Thymus (tissue), 11 donors: ENCODE measurements at regions not wholly inside any gene's neighbourhood (a gene's known extent, or its start where the extent isn't known, plus 50 kb on each side); places are given as distances from the start of the nearest gene placed in this dataset.

Source experiments
- DNase-seq, 9 donors: peaks; one replicate each; pipeline ENCODE4 v3.0.0-alpha.2; 2013; ENCODE audit warnings: low spot score in 9 of 9, low read depth in 6 of 9, missing footprints in 1 of 9
- H3K27ac ChIP-seq, 2 donors: one replicate each; pipeline ENCODE4 v1.5.1; 2013; ENCODE audit warnings: control low read depth in 1 of 2, low read depth in 1 of 2, low read length in 1 of 2, mild to moderate bottlenecking in 1 of 2, moderate library complexity in 1 of 2
- H3K27me3 ChIP-seq, 2 donors: one replicate each; pipeline ENCODE4 v1.5.1; 2013; ENCODE audit warnings: low read length in 1 of 2; ENCODE audit not compliant: control insufficient read depth in 2 of 2, insufficient read depth in 1 of 2
- H3K36me3 ChIP-seq, 2 donors: one replicate each; pipeline ENCODE4 v1.5.1; 2013; ENCODE audit warnings: low read length in 1 of 2, mild to moderate bottlenecking in 1 of 2, moderate library complexity in 1 of 2; ENCODE audit not compliant: control insufficient read depth in 2 of 2, insufficient read depth in 2 of 2
- H3K4me1 ChIP-seq, 2 donors: one replicate each; pipeline ENCODE4 v1.5.1; 2013; ENCODE audit warnings: low read length in 2 of 2; ENCODE audit not compliant: control insufficient read depth in 2 of 2, insufficient read depth in 2 of 2
- H3K4me3 ChIP-seq, 2 donors: one replicate each; pipeline ENCODE4 v1.5.1; 2013; ENCODE audit warnings: low read length in 2 of 2, control low read depth in 1 of 2, mild to moderate bottlenecking in 1 of 2
- H3K9me3 ChIP-seq, 2 donors: one replicate each; pipeline ENCODE4 v1.5.1; 2013; ENCODE audit warnings: low read length in 1 of 2, mild to moderate bottlenecking in 1 of 2; ENCODE audit not compliant: control insufficient read depth in 2 of 2, insufficient read depth in 1 of 2
- WGBS: extraction: QIAGEN DNeasy Blood & Tissue Kit; methylation state at CpG from one replicate; pipeline ENCODE4 v1.1.7; 2013; 5-methylcytosine and 5-hydroxymethylcytosine counted together
- donor health status: healthy.

DNA sequence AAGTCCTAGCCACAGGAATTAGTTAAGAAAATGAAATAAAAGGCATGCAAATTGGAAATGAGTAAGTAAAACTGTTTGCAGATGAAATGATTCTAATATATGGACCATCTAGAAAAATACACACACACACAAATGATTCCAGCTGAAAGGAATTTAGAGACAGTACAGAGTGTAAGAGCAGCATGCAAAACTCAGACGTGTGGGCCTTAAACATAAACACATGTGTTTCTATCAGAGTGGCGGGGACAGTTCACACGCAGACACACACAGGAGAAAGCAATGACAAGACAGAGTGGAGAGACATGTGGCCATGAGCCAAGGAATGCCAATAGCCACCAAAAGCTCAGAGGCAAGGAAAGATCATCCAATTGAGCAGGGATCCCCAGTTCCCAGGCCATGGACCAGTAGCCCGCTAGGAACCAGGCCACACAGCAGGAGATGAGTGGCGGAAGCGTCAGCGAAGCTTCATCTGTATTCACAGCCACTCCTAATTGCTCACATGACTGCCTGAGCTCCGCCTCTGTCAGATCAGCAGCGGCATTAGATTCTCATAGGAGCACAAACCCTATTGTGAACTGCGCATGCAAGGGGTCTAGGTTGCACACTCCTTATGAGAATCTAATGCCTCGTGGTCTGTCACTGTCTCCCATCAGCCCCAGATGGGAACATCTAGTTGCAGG lies 155.4 kb downstream of the ARL4C start:
- H3K27me3 ChIP-seq = no peaks in the 10 kb centered on the region
- H3K4me3 ChIP-seq = no peak overlapping the region
- no peaks in the 10 kb centered on the region for H3K36me3 ChIP-seq
- H3K9me3 ChIP-seq = peaks cover 0 to 9% of the 10 kb centered on the region in 2 donors
- H3K4me1 ChIP-seq = peaks cover 0 to under 1% of the 10 kb centered on the region in 2 donors
- 98% methylated on average over 11 of the region's 11 CpGs for WGBS
- no peak for DNase-seq
- H3K27ac ChIP-seq = no peak overlapping the region

DNA sequence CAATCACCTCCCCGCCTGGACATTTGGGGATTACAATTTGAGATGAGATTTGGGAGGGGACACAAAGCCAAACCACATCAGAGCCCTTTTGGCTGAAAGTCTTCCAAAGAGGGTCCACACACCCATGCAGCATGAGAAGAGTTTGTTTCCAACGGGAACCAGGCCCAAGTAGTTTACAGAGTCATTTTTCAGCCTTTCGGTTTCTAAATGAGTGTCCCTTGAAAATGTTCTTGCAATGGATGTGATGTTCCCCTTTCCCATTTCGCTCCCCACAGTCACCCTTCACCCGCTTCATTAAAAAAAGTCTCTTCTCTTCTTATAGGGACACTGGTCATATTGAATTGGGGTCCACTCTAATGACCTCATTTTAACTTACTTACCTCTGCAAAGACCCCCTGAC lies 157.4 kb downstream of the ARL4C start:
- WGBS = 98% methylated on average over 5 of the region's 5 CpGs
- Histone ChIP-seq H3K4me1 (peaks cover 6 to 11% of the 10 kb centered on the region in 2 donors), H3K36me3 (no peaks in the 10 kb centered on the region), H3K9me3 (peaks cover 0 to 9% of the 10 kb centered on the region in 2 donors), H3K4me3 (no peak overlapping the region), H3K27ac (no peak overlapping the region), H3K27me3 (peaks cover 0 to 2% of the 10 kb centered on the region in 2 donors)
- DNase-seq = no peak

DNA sequence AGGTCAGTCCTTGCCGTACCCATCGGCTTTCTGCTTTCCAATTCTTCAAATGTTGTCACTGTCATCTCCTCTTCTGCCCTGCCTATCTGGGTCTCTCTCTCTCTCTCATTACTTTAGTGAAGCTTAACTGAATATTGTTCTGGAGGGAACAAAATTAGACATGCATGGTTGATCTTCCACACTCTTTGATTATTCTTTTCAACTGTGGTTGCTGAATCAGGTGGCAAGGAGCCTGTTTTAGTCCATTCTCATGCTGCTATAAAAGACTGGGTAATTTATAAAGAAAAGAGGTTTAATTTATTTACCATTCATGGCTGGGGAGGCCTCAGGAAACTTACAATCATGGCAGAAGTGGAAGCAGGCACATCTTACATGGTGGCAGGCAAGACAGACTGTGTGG lies 157.9 kb downstream of the ARL4C start:
- H3K9me3 ChIP-seq = peaks cover 0 to 9% of the 10 kb centered on the region in 2 donors
- no peak overlapping the region for H3K27ac ChIP-seq
- H3K27me3 ChIP-seq = peaks cover 0 to 2% of the 10 kb centered on the region in 2 donors
- no peak overlapping the region for H3K4me3 ChIP-seq
- peaks cover 6 to 14% of the 10 kb centered on the region in 2 donors for H3K4me1 ChIP-seq
- DNase-seq = no peak
- H3K36me3 ChIP-seq = no peaks in the 10 kb centered on the region
- 97% methylated on average over 2 of the region's 2 CpGs for WGBS

DNA sequence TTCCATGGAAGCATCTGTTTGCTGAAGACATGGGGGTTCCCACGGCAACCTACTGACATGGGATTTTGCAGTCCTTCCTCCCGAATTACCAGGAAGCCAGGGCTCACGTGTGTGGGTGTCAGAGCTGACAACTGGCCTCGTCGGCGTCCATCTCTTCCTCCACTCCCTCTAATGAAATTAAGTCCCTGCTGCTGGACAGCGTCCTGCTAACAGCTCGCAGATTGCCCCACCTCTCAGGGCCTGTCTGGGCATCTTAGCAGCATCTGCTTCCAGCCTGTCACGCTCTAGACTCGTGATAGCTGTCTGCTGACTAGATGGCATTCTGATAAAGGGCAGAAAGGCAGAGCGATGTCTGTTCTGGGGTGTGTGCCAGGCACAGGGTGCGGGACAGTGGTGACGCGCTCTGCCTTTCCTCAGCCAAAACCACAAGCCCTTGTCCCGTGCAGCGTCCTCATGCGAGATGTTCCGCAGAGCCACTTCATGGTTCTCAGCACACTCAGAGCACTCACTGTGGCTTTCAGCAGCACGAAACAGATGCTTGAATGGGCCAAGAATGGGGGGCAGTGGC lies 161.1 kb downstream of the ARL4C start:
- 29% methylated on average over 19 of the region's 19 CpGs for WGBS
- peak in 3 of 9 donors; percentile 13 to 59 (median 29) for DNase-seq
- no peak overlapping the region for H3K4me3 ChIP-seq
- peaks cover 0 to 9% of the 10 kb centered on the region in 2 donors for H3K9me3 ChIP-seq
- H3K4me1 ChIP-seq = peaks cover 6 to 19% of the 10 kb centered on the region in 2 donors
- peak overlapping the region in 1 of 2 donors; percentile 70 for H3K27ac ChIP-seq
- peaks cover 0 to 2% of the 10 kb centered on the region in 2 donors for H3K27me3 ChIP-seq
- H3K36me3 ChIP-seq = no peaks in the 10 kb centered on the region

DNA sequence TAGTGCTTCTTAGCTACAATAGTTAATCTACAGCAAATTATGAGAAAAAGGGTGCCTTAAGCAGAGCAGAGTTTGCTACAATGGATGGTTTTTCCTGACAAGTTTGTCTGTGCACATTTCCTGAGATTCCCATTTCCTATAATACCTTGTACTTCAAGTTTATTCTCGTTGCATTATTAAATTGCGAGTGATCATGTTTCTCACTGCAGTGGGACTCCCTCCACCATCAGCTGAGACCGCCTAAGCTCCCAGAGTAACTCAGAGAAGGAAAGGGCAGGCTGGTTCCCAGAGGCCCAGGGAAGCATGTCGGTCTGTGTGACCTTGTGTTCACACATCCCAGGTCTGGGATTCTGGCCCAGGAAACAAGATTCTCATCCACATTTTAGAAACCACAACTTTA lies 162.1 kb downstream of the ARL4C start:
- Histone ChIP-seq H3K27ac (peak overlapping the region; percentile 69 to 70), H3K27me3 (peaks cover 0 to 2% of the 10 kb centered on the region in 2 donors), H3K36me3 (no peaks in the 10 kb centered on the region), H3K4me1 (peaks cover 6 to 19% of the 10 kb centered on the region in 2 donors), H3K4me3 (no peak overlapping the region), H3K9me3 (peaks cover 0 to 9% of the 10 kb centered on the region in 2 donors)
- DNase-seq = no peak
- 95% methylated on average over 4 of the region's 4 CpGs for WGBS

DNA sequence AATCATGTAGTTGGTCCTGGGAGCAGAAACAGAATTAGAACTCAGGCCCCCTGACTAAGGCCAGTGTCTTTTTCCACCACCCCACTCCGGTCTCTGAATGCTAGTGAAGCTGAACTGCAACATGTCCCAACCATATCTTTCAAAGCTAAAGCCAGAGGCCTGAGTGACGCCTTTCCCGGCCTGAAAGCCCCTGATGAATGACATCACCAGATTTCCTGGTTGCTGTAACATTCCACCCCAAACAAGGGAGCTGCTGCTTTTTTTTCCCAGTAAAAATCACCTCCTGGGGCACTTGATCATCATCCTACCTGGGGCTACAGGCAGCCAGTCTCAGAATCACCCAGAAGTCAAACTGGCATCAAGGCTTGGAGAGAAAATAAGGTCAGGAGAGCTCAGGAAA lies 162.7 kb downstream of the ARL4C start:
- no peak overlapping the region for H3K4me3 ChIP-seq
- DNase-seq = no peak
- H3K27me3 ChIP-seq = peaks cover 0 to 2% of the 10 kb centered on the region in 2 donors
- peak overlapping the region; percentile 70 to 75 for H3K27ac ChIP-seq
- peaks cover 0 to 6% of the 10 kb centered on the region in 2 donors for H3K9me3 ChIP-seq
- WGBS = 91% methylated on average over 3 of the region's 3 CpGs
- no peaks in the 10 kb centered on the region for H3K36me3 ChIP-seq
- H3K4me1 ChIP-seq = peaks cover 6 to 19% of the 10 kb centered on the region in 2 donors

DNA sequence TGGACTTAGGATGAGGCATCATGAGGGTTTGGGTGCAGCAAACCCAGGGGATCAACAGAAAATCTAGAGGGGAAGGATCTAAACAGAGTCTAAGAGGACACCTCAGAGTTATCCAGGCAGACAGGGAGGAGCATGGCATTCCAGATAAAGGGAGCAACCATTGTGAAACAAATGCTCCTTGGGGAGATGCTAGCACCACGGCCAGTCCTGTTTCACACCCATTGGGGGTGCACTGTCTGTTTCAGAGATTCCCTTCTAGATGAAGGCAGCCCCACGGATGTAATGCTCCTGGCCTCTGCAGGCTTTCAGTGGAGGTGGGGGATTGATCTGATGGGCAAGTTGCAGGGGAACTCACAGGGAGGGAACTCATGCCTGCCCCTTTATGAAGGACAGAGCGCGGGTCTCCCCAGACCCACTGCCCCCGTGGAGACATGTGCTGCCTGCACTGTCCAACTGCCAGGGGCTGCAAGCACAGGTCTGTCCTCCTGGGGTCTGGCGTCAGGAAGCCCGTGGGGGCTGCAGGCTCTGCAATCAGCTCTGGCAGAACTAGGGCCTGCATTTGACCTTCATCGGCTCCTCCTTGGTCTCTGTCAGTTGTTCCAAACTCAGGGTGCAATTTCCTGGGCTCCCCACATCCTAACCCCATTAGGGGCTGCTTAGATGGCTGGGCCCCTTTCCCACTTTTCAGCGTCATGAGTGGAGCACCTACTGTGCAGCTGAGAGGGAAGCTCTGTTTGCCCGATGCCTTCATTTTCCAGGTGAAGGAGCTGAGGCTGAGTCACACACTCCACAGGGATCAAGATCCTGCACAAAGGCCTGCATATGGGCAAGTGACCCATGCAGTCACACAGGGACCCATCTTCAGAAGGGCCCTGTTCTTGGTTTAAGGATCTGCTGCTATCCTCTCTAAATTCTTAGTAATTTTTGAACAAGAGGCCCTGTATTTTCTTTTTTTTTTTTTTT lies 163.4 kb downstream of the ARL4C start:
- Histone ChIP-seq H3K27ac (peak overlapping the region in 1 of 2 donors; percentile 65), H3K27me3 (peaks cover 0 to 2% of the 10 kb centered on the region in 2 donors), H3K4me1 (peaks cover 6 to 19% of the 10 kb centered on the region in 2 donors), H3K36me3 (no peaks in the 10 kb centered on the region), H3K9me3 (peaks cover 0 to 4% of the 10 kb centered on the region in 2 donors), H3K4me3 (no peak overlapping the region)
- 96% methylated on average over 10 of the region's 10 CpGs for WGBS
- no peak for DNase-seq

DNA sequence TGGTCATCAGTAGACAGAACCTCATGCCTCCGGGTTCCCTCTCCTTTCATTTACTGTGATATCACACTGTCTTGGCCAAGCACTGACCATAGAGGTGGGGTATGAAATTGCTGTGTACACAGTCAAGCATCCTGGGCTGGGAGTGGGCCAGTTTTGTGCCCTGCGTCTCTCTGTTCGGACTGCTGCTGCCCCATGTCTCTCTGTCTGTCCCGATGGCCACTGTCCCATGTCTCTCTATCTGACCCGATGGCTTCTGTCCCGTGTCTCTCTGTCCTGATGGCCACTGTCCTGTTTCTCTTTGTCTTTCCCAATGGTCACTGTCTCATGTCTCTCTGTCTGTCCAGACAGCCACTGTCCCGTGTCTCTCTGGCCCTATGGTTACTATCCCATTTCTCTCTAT lies 164.9 kb downstream of the ARL4C start:
- no peak for DNase-seq
- 83% methylated on average over 7 of the region's 7 CpGs for WGBS
- Histone ChIP-seq H3K9me3 (no peaks in the 10 kb centered on the region), H3K27me3 (peaks cover 0 to 2% of the 10 kb centered on the region in 2 donors), H3K27ac (no peak overlapping the region), H3K36me3 (no peaks in the 10 kb centered on the region), H3K4me3 (no peak overlapping the region), H3K4me1 (peaks cover 6 to 19% of the 10 kb centered on the region in 2 donors)
